Femur (tissue), 1 donor: ENCODE measurements at regions not wholly inside any gene's neighbourhood (a gene's known extent, or its start where the extent isn't known, plus 50 kb on each side); places are given as distances from the start of the nearest gene placed in this dataset.

ENCODE experiments used
- DNase-seq: peaks from one replicate; pipeline ENCODE4 v3.0.0-alpha.2; 2017

- no peak for DNase-seq
Observed at GRCh38 chr2:221096706-221097567, 475.2 kb downstream of the EPHA4 start.

DNA sequence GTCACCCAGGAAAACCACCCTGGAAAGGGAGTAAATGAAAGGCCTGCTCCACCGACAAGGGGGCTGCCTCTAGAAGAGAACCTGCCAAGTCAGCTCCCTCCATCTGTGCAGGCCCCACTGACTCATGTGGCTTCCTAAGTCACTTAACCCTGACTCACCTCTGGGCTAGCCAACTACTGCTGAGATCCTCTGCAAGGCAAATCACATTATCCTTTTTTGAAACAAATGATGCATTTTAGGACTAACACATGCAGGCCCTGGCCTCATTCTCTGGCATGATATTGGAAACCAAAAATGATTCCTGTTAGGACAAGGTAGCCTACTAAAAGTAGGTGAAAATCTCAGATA is 474.6 kb downstream of the EPHA4 start:
- no peak for DNase-seq

DNA sequence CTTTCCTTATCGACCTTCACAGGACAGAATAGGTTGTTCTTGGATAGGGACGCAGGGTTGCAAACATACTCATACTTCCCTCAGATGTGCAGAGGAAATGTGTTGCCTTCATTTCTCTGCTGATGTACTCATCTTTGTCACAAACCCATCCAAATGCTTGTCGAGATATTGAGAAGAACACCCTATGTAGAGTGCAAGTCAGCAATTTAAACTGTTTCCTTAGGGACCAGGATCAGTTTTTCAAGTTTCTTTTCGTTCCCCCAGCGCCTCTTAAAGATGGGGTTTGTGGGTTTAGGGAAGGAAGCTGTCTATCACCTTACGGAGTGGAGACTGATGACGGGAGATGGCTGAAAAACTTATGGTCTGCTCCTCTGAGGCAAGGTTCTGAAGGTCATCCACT is 474.2 kb downstream of the EPHA4 start:
- DNase-seq, result no peak

- DNase-seq, result no peak
Observed at GRCh38 chr2:221100467-221101089, 471.5 kb downstream of the EPHA4 start.

GRCh38 chr2:221102896-221103688 is 469.0 kb downstream of the EPHA4 start:
- DNase-seq, result no peak

- DNase-seq, result peak; percentile 25
Observed at GRCh38 chr2:221103930-221104329, 468.2 kb downstream of the EPHA4 start.

- DNase-seq, result peak; percentile 89
Observed at GRCh38 chr2:221104361-221104811, 467.7 kb downstream of the EPHA4 start.

- DNase-seq, result no peak
Observed at GRCh38 chr2:221106241-221106640, 465.9 kb downstream of the EPHA4 start.

- DNase-seq, result no peak
Observed at GRCh38 chr2:221107424-221107823, 464.7 kb downstream of the EPHA4 start.

- DNase-seq, result no peak
Observed at GRCh38 chr2:221109552-221109951, 462.6 kb downstream of the EPHA4 start.

GRCh38 chr2:221111739-221112138 is 460.4 kb downstream of the EPHA4 start:
- no peak for DNase-seq

DNA sequence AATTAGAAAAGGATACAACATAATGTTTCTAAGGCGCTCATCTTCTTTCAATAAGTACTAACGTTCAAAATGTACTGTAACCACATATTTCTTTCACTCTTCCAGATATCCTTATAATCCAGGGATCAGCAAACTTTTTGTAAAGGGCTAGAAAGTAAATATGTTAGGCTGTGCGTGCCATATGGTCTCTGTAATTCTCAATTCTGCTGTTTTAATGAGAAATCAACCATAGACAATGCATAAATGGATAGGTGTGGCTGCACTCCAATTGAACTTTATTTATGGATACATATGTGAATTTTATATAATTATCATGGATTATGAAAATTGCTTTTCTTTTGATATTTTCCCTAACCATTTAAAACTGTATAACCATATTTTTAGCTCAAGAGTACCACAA is 459.4 kb downstream of the EPHA4 start:
- no peak for DNase-seq

- DNase-seq, result no peak
Observed at GRCh38 chr2:221115944-221116343, 456.2 kb downstream of the EPHA4 start.

GRCh38 chr2:221120643-221121042 is 451.5 kb downstream of the EPHA4 start:
- no peak for DNase-seq

GRCh38 chr2:221123396-221123795 is 448.7 kb downstream of the EPHA4 start:
- no peak for DNase-seq

DNA sequence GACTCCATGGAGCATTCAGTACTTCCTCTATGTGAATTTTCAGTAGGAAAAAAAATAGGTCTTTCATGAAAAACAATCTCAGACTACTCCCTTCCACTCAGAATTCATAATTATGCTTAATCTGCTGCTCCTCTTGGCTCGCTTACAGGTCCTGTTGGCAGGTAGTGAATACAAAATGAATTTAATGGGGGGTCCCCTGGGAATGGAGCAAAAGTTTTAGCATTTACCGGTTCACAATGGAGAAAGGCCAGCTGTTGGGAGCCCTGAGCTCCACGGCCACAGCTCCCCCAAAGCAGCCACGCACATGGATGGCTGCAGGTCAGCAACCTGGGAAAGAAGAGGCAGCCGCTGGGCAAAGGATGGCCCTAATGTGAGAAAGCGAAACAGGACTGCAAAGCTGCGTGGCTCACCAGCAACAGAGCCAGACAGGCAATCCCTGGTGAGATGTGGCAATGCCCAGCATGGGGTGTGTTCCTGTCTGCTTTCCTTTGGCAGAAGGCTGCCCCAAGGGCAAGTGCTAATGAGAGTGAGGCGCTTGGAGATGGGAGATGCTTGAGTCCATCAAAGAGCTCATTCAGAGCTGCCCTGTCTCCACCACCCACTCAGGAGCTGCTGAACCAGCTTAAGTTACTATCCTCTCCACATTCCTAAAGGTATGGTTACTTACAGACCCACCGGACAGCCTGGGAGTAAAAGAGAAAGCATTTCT is 447.4 kb downstream of the EPHA4 start:
- peak; percentile 29 for DNase-seq

- DNase-seq, result no peak
Observed at GRCh38 chr2:221125691-221126090, 446.4 kb downstream of the EPHA4 start.

GRCh38 chr2:221129657-221130056 is 442.4 kb downstream of the EPHA4 start:
- no peak for DNase-seq

GRCh38 chr2:221130431-221130830 is 441.7 kb downstream of the EPHA4 start:
- DNase-seq, result no peak

GRCh38 chr2:221133941-221134340 is 438.2 kb downstream of the EPHA4 start:
- DNase-seq, result no peak

- DNase-seq, result no peak
Observed at GRCh38 chr2:221134718-221135117, 437.4 kb downstream of the EPHA4 start.

GRCh38 chr2:221135699-221136098 is 436.4 kb downstream of the EPHA4 start:
- no peak for DNase-seq

DNA sequence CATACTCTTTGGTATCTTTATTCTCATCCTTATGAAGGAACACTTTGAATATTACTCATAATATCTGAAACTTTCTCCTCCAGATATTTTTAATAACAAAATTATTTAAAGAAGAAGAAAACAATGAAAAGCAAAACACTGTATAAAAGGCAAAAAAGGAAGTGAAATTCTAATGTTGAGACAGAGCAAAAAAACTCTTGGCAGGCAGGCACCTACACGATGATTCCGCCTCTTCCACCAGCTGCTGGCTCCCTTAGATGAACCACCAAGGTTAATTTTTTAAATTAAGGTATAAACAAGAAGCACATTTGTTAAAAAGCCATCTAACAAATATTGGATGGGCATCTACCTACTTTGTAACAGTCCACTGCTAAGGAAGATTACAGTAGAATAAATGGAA is 434.7 kb downstream of the EPHA4 start:
- DNase-seq, result no peak
